ENCODE measurements at regions not wholly inside any gene's neighbourhood (a gene's known extent, or its start where the extent isn't known, plus 50 kb on each side); places are given as distances from the start of the nearest gene placed in this dataset.
"Not testable (repeated sequence)": the region's sequence is repeated elsewhere in the genome, so short reads cannot be mapped to it uniquely, and the experiment has no call there.

DNA sequence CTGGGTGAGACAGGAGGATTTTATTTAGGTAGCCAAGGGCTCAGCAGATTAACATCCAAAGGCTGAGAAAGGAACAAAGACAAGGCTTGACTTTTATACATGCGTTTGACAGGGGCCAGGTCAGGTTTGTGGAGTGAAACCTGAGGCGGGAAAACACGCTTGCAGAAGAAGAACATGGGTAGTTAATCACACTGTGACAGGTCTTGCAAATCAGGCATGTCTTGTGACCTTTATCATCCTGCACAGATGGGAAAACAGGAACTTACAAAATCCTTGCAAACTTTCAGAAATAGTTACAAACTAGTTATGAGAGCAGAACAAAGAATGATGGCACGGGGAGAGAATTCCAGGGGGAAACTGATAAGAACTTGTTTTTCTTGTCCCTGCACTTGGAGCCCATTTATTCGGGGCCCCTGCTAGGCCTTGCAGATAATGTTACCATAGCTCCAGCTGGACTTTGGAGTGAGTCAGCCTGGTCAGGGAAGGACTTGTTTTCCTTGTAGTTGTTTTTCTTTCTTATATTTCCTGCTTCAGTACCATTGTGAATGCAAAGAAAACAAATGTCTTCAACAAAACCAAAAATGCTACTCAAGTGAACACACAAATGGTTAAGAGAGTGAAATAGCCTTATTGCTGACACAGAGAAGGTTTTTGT is 965.9 kb upstream of the ROBO1 start:
- H3K4me3 ChIP-seq: no peak overlapping the region

DNA sequence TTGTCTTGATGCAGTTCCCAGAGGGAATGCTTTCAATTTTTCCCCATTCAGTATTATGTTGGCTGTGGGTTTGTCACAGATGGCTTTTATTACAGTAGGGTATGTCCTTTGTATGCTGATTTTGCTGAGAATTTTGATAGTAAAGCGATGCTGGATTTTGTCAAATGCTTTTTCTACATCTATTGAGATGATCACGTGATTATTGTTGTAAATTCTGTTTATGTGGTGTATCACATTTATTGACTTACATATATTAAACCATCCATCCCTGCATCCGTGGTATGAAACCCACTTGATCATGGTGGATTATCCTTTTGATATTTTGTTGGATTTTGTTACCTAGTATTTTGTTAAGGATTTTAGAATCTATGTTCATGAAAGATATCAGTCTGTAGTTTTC is 959.8 kb upstream of the ROBO1 start:
- in situ Hi-C loops (cut with MboI; ENCODE audit: low pct_ligation_motif_present in 1 of 4, low pct_unique_long_range_greater_than_20kb in 1 of 4, low sequenced_read_pairs in 3 of 4); H3K36me3 ChIP-seq; H3K9me3 ChIP-seq; intact Hi-C loops (cut with DNase I; ENCODE audit: low total_unique reads); DNase-seq; H3K27ac ChIP-seq; H3K4me1 ChIP-seq; H3K27me3 ChIP-seq; H3K4me3 ChIP-seq: not testable (repeated sequence)
- WGBS, 2 donors (ENCODE audit: low coverage in 1 of 2): 82 to 84% methylated on average over 3 of the region's 3 CpGs

More for the DNA sequence above, 965.9 kb upstream of the ROBO1 start:
- Histone ChIP-seq H3K9me3 (no peaks in the 10 kb centered on the region), H3K27me3 (no peaks in the 10 kb centered on the region), H3K27ac (peak overlapping the region; percentile 62 to 82 (median 65)), H3K36me3 (no peaks in the 10 kb centered on the region), H3K4me1 (peaks cover 0 to 38% (median 18%) of the 10 kb centered on the region in 4 donors)
- WGBS, 2 donors (ENCODE audit: low coverage in 1 of 2): 18 to 35% methylated on average over 5 of the region's 5 CpGs
- intact Hi-C loops (cut with DNase I; ENCODE audit: low total_unique reads) (no loop called here), in situ Hi-C loops (cut with MboI; ENCODE audit: low pct_ligation_motif_present in 1 of 4, low pct_unique_long_range_greater_than_20kb in 1 of 4, low sequenced_read_pairs in 3 of 4) (no loop called here)
- DNase-seq: peak; percentile 65
- TF ChIP-seq POLR2A (IDR thresholded peaks at IDR 0.05): no peak
- no peak for TF ChIP-seq POLR2AphosphoS5 (IDR thresholded peaks at IDR 0.05)
- no peak for TF ChIP-seq EP300 (IDR thresholded peaks at IDR 0.05; ENCODE audit: low read depth)
- TF ChIP-seq, protein P1, sequence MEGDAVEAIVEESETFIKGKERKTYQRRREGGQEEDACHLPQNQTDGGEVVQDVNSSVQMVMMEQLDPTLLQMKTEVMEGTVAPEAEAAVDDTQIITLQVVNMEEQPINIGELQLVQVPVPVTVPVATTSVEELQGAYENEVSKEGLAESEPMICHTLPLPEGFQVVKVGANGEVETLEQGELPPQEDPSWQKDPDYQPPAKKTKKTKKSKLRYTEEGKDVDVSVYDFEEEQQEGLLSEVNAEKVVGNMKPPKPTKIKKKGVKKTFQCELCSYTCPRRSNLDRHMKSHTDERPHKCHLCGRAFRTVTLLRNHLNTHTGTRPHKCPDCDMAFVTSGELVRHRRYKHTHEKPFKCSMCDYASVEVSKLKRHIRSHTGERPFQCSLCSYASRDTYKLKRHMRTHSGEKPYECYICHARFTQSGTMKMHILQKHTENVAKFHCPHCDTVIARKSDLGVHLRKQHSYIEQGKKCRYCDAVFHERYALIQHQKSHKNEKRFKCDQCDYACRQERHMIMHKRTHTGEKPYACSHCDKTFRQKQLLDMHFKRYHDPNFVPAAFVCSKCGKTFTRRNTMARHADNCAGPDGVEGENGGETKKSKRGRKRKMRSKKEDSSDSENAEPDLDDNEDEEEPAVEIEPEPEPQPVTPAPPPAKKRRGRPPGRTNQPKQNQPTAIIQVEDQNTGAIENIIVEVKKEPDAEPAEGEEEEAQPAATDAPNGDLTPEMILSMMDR (IDR thresholded peaks at IDR 0.05): no peak

DNA sequence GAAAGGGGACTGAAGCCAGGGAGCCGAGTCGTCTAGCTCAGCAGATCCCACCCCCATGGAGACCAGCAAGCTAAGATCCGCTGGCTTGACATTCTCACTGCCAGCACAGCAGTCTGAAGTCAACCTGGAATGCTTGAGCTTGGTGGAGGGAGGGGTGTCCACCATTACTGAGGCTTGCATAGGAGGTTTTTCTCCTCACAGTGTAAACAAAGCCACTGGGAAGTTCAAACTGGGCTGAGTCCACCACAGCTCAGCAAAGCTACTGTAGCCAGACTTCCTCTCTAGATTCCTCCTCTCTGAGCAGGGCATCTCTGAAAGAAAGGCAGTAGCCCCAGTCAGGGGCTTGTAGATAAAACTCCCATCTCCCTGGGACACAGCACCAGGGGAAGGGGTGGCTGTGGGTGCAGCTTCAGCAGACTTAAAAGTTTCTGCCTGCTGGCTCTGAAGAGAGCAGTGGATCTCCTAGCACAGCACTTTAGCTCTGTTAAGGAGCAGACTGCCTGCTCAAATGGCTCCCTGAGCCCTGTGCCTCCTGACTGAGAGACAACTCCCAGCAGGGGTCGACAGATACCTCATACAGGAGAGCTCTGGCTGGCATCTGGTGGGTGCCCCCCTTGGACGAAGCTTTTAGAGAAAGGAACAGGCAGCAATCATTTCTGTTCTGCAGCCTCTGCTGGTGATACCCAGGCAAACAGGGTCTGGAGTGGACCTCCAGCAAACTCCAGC is 942.0 kb upstream of the ROBO1 start:
- H3K4me3 ChIP-seq; DNase-seq; H3K4me1 ChIP-seq; in situ Hi-C loops (cut with MboI; ENCODE audit: low pct_ligation_motif_present in 1 of 4, low pct_unique_long_range_greater_than_20kb in 1 of 4, low sequenced_read_pairs in 3 of 4); intact Hi-C loops (cut with DNase I; ENCODE audit: low total_unique reads); H3K27ac ChIP-seq; H3K36me3 ChIP-seq; H3K9me3 ChIP-seq; H3K27me3 ChIP-seq: not testable (repeated sequence)
- WGBS, 2 donors (ENCODE audit: low coverage in 1 of 2): 87 to 100% methylated on average over 1 to 5 of the region's 5 CpGs

DNA sequence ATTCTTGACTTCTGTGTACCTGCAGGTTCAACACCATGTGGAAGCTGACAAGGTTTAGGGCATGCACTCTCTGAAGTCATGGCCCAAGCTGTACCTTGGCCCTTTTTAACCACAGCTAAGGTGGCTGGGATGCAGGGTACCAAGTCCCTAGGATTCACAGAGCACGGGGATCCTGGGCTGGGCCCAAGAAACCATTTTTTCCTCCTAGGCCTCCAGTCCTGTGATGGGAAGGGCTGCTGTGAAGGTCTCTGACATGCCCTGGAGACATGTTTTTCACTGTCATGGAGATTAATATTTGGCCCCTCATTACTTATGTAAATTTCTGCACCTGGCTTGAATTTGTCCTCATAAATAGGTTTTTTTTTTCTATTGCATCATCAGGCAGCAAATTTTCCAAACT is 937.5 kb upstream of the ROBO1 start:
- no peak overlapping the region for H3K4me3 ChIP-seq
- H3K27ac ChIP-seq: no peak overlapping the region
- peaks cover 6 to 7% of the 10 kb centered on the region in 2 donors for H3K9me3 ChIP-seq
- H3K4me1 ChIP-seq: no peaks in the 10 kb centered on the region
- DNase-seq: no peak
- H3K36me3 ChIP-seq: no peaks in the 10 kb centered on the region
- intact Hi-C loops (cut with DNase I; ENCODE audit: low total_unique reads): no loop called here
- no peak for TF ChIP-seq POLR2AphosphoS5 (IDR thresholded peaks at IDR 0.05)
- TF ChIP-seq POLR2A (IDR thresholded peaks at IDR 0.05): no peak
- TF ChIP-seq, protein P1 (IDR thresholded peaks at IDR 0.05): no peak
- TF ChIP-seq EP300 (IDR thresholded peaks at IDR 0.05; ENCODE audit: low read depth): no peak
- WGBS, 2 donors (ENCODE audit: low coverage in 1 of 2): 83% methylated on average over 1 of the region's 1 CpG; no CpG with 5 or more reads in 1 of the 2 donors
- in situ Hi-C loops (cut with MboI; ENCODE audit: low pct_ligation_motif_present in 1 of 4, low pct_unique_long_range_greater_than_20kb in 1 of 4, low sequenced_read_pairs in 3 of 4): no loop called here
- no peaks in the 10 kb centered on the region for H3K27me3 ChIP-seq

DNA sequence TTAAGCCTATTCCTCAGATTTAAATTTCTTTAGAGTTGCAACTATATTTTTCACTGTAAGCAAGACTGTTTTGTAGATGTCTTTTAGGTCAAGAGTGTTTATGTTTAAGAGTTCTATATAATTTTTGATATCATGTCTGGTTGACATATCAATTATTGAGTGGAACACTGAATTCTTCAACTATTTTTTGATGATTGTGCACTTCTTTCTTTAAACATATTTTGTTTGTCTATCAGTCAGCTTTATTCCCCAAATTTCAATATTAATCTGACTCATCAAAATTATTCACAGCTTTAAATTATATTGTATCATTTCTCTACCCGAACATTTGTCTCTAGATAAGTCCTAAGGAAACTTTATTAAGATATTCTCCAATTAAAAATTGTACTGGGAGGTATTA is 933.6 kb upstream of the ROBO1 start:
- TF ChIP-seq, protein P1 (IDR thresholded peaks at IDR 0.05): no peak
- no peak for TF ChIP-seq POLR2AphosphoS5 (IDR thresholded peaks at IDR 0.05)
- TF ChIP-seq EP300 (IDR thresholded peaks at IDR 0.05; ENCODE audit: low read depth): no peak
- no peak for TF ChIP-seq POLR2A (IDR thresholded peaks at IDR 0.05)
- no peak for DNase-seq
- intact Hi-C loops (cut with DNase I; ENCODE audit: low total_unique reads) (no loop called here), in situ Hi-C loops (cut with MboI; ENCODE audit: low pct_ligation_motif_present in 1 of 4, low pct_unique_long_range_greater_than_20kb in 1 of 4, low sequenced_read_pairs in 3 of 4) (no loop called here)
- Histone ChIP-seq H3K9me3 (peaks cover 6 to 7% of the 10 kb centered on the region in 2 donors), H3K4me3 (no peak overlapping the region), H3K27ac (no peak overlapping the region), H3K27me3 (no peaks in the 10 kb centered on the region), H3K4me1 (no peaks in the 10 kb centered on the region), H3K36me3 (no peaks in the 10 kb centered on the region)
- 71 to 100% methylated on average over 1 of the region's 1 CpG for WGBS, 2 donors (ENCODE audit: low coverage in 1 of 2)
